Endothelial cell of umbilical vein (primary cell): ENCODE measurements at regions not wholly inside any gene's neighbourhood (a gene's known extent, or its start where the extent isn't known, plus 50 kb on each side); places are given as distances from the start of the nearest gene placed in this dataset.

ENCODE experiments used
- BruUV-seq: library from RNA; stranded (reverse); fragments of 400-500 nt; replicated peaks from 2 replicates; lab custom pipeline; 2021; lab: Mats Ljungman, UMichigan
- CTCF ChIA-PET: fragments of 300-600, 350-600 bp; sonication (Branson Sonifier 250); formaldehyde crosslinking; loops from one replicate; lab custom pipeline; 2021; ENCODE audit warnings: antibody characterized with exemption, inconsistent platforms; lab: Charles Lee
- POLR2A ChIA-PET: fragments of 300-600, 350-600 bp; sonication (Branson Sonifier 250); formaldehyde crosslinking; loops from one replicate; lab custom pipeline; 2021; ENCODE audit warnings: antibody characterized with exemption, inconsistent platforms; lab: Charles Lee
- DNase-seq: peaks from one replicate; pipeline ENCODE4 v3.0.0-alpha.2; 2011; ENCODE audit warnings: low read depth, low spot score
- FAIRE-seq: peaks from 2 replicates; lab custom pipeline; 2011; peaks lifted over from hg19 to GRCh38; lab: Jason Lieb, UNC
- H2AFZ ChIP-seq: 2 replicates; pipeline ENCODE4 v1.6.0; 2012; ENCODE audit warnings: low read depth, low read length, control low read depth, inconsistent platforms
- H3K27ac ChIP-seq: 2 replicates; pipeline ENCODE4 v1.5.1; 2011; ENCODE audit warnings: low read depth, mild to moderate bottlenecking, control low read depth, low read length, moderate library complexity; ENCODE audit not compliant: insufficient read depth
- H3K27me3 ChIP-seq, 2 experiments: 2 replicates each; pipeline versions ENCODE4 v1.6.0 to v1.6.1; 2011; ENCODE audit warnings: low read length in 2 of 2, mixed read lengths in 1 of 2; ENCODE audit not compliant: control insufficient read depth in 2 of 2, insufficient read depth in 2 of 2
- H3K36me3 ChIP-seq, 2 experiments: 2 replicates in 1 of 2; 3 replicates in 1 of 2; pipeline ENCODE4 v1.5.1; 2011; ENCODE audit warnings: low read length in 2 of 2, mild to moderate bottlenecking in 1 of 2, moderate library complexity in 1 of 2; ENCODE audit not compliant: control insufficient read depth in 2 of 2, insufficient read depth in 2 of 2; ENCODE audit errors: extremely low read depth in 1 of 2
- H3K4me1 ChIP-seq: 3 replicates; pipeline ENCODE4 v1.5.1; 2011; ENCODE audit warnings: mild to moderate bottlenecking, low read length; ENCODE audit not compliant: control insufficient read depth, insufficient read depth; ENCODE audit errors: extremely low read depth
- H3K4me2 ChIP-seq: 2 replicates; pipeline ENCODE4 v1.6.1; 2011; ENCODE audit warnings: low read length, control low read depth, mixed read lengths; ENCODE audit not compliant: insufficient read depth
- H3K4me3 ChIP-seq, 3 experiments: fragments of 200-600 bp in 1 of 3; sonication (generic), shearing (Covaris generic) in 1 of 3; replicated peaks in 1 of 3; 2 replicates each; pipeline ENCODE4 v1.5.1; 2011 to 2016; ENCODE audit warnings: control low read depth in 3 of 3, low read length in 3 of 3, mild to moderate bottlenecking in 2 of 3, inconsistent platforms in 1 of 3, low read depth in 1 of 3, moderate library complexity in 1 of 3; ENCODE audit not compliant: insufficient read depth in 1 of 3
- H3K79me2 ChIP-seq: 2 replicates; pipeline ENCODE4 v1.6.0; 2012; ENCODE audit warnings: low read length, inconsistent platforms; ENCODE audit not compliant: control insufficient read depth, insufficient read depth
- H3K9ac ChIP-seq: replicated peaks from 2 replicates; pipeline ENCODE3; 2011; ENCODE audit warnings: low read length, control low read depth; ENCODE audit not compliant: insufficient read depth; ENCODE audit errors: extremely low read depth
- H3K9me1 ChIP-seq: replicated peaks from 3 replicates; pipeline ENCODE4 v1.6.0; 2011; ENCODE audit warnings: mild to moderate bottlenecking, low read length; ENCODE audit not compliant: control insufficient read depth, insufficient read depth; ENCODE audit errors: extremely low read depth
- H3K9me3 ChIP-seq: replicated peaks from 2 replicates; pipeline ENCODE4 v1.5.1; 2012; ENCODE audit warnings: low read length, inconsistent platforms; ENCODE audit not compliant: control insufficient read depth, insufficient read depth
- H4K20me1 ChIP-seq: replicated peaks from 2 replicates; pipeline ENCODE3; 2011; ENCODE audit warnings: mild to moderate bottlenecking, low read length; ENCODE audit not compliant: control insufficient read depth, insufficient read depth; ENCODE audit errors: extremely low read depth
- EZH2 ChIP-seq: IDR thresholded peaks from 2 replicates; pipeline ENCODE4 v1.6.1; 2012; ENCODE audit warnings: borderline replicate concordance, low read depth, mild to moderate bottlenecking, moderate library complexity, low read length, inconsistent platforms; ENCODE audit not compliant: severe bottlenecking
- FOS ChIP-seq: IDR thresholded peaks from 2 replicates; pipeline ENCODE4 v1.6.1; 2011; ENCODE audit warnings: mild to moderate bottlenecking, low read length, moderate library complexity, borderline replicate concordance; ENCODE audit not compliant: insufficient read depth
- GATA2 ChIP-seq: IDR thresholded peaks from 2 replicates; pipeline ENCODE4 v1.7.0; 2011; ENCODE audit warnings: low read depth, mild to moderate bottlenecking, moderate library complexity, mixed read lengths, low read length; ENCODE audit not compliant: insufficient read length, insufficient read depth
- JUN ChIP-seq: IDR thresholded peaks from 2 replicates; pipeline ENCODE4 v1.6.1; 2011; ENCODE audit warnings: borderline replicate concordance, low read depth; ENCODE audit not compliant: insufficient read length, insufficient read depth
- MYC ChIP-seq: IDR thresholded peaks from one replicate; pipeline ENCODE4 v1.6.1; 2011; ENCODE audit warnings: mild to moderate bottlenecking, low read depth, low read length
- POLR2A ChIP-seq: IDR thresholded peaks from 2 replicates; pipeline ENCODE4 v1.6.1; 2012; ENCODE audit warnings: low read depth, mild to moderate bottlenecking, control low read depth, low read length
- POLR2AphosphoS5 ChIP-seq: IDR thresholded peaks from 2 replicates; pipeline ENCODE4 v1.6.1; 2012; ENCODE audit warnings: low read depth, mild to moderate bottlenecking, control low read depth, low read length, moderate library complexity; ENCODE audit not compliant: insufficient read depth
- dilution Hi-C: fragments of 300-500 bp; cut with MboI; formaldehyde crosslinking; loops from one replicate; pipeline ENCODE4 v1.15.0; 2019; ENCODE audit warnings: low sequenced_read_pairs; ENCODE audit not compliant: extremely low pct_ligation_motif_present
- intact Hi-C: fragments of 100-400 bp; cut with micrococcal nuclease; formaldehyde crosslinking; loops from one replicate; pipeline ENCODE4 v1.10.0; 2022
- TF ChIP-seq, protein P1 (sequence below): IDR thresholded peaks from 2 replicates; pipeline ENCODE4 v1.6.1; 2011; ENCODE audit not compliant: insufficient read depth, insufficient read length
- TF ChIP-seq, protein P2 (sequence below), 2 donors: IDR thresholded peaks; 1 replicate in 1 of 2; 2 replicates in 1 of 2; pipeline ENCODE4 v1.5.1; 2011; ENCODE audit warnings: low read length in 2 of 2, mild to moderate bottlenecking in 2 of 2, moderate library complexity in 2 of 2, control low read depth in 1 of 2, inconsistent platforms in 1 of 2, low read depth in 1 of 2; ENCODE audit not compliant: insufficient read depth in 1 of 2; ENCODE audit errors: extremely low read depth in 1 of 2

DNA sequence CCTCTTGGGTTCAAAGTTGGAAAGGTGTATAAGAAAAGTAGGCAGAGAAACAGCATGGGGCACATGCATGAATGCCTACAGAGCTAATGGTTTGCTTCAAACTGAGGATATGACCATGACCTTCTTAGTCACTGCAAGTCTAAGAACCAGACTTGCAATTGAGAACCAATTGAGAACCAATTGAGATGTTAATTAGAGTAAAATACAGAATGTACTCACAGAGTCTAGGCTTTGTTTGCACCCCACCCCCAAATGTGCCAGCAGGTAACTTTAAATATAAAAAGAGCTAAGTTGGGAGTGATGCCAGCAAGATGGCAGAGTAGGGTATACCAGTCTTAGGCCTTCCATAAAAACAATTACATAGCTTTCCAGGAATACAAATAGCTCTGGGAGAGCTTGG, 227.3 kb upstream of the ALG10 start:
- FAIRE-seq = no peak
- dilution Hi-C loops = no loop called here
- Histone ChIP-seq H3K9me3 (no peaks in the 10 kb centered on the region), H4K20me1 (no peaks in the 10 kb centered on the region), H3K27ac (no peak overlapping the region), H3K9ac (no peak overlapping the region), H3K4me2 (no peak overlapping the region), H3K79me2 (no peaks in the 10 kb centered on the region), H3K27me3 (no peaks in the 10 kb centered on the region), H3K36me3 (no peaks in the 10 kb centered on the region), H3K4me1 (no peaks in the 10 kb centered on the region), H3K9me1 (no peaks in the 10 kb centered on the region), H2AFZ (no peak overlapping the region), H3K4me3 (no peak overlapping the region)
- POLR2A ChIA-PET = no interaction called here
- no TSS peak for BruUV-seq
- CTCF ChIA-PET = no interaction called here
- DNase-seq = no peak
- TF ChIP-seq FOS (no peak), EZH2 (no peak), POLR2A (no peak), JUN (no peak), MYC (no peak), POLR2AphosphoS5 (no peak), GATA2 (no peak)
- TF ChIP-seq, protein P1, sequence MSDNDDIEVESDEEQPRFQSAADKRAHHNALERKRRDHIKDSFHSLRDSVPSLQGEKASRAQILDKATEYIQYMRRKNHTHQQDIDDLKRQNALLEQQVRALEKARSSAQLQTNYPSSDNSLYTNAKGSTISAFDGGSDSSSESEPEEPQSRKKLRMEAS = no peak
- TF ChIP-seq, protein P2, sequence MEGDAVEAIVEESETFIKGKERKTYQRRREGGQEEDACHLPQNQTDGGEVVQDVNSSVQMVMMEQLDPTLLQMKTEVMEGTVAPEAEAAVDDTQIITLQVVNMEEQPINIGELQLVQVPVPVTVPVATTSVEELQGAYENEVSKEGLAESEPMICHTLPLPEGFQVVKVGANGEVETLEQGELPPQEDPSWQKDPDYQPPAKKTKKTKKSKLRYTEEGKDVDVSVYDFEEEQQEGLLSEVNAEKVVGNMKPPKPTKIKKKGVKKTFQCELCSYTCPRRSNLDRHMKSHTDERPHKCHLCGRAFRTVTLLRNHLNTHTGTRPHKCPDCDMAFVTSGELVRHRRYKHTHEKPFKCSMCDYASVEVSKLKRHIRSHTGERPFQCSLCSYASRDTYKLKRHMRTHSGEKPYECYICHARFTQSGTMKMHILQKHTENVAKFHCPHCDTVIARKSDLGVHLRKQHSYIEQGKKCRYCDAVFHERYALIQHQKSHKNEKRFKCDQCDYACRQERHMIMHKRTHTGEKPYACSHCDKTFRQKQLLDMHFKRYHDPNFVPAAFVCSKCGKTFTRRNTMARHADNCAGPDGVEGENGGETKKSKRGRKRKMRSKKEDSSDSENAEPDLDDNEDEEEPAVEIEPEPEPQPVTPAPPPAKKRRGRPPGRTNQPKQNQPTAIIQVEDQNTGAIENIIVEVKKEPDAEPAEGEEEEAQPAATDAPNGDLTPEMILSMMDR (IDR thresholded peaks at IDR 0.05; ENCODE audit: extremely low read depth in 1 of 2, insufficient read depth in 1 of 2, low read depth in 1 of 2, low read length in 2 of 2) = no peak
- intact Hi-C loops = no loop called here
